Loucy (cell line): ENCODE measurements at regions not wholly inside any gene's neighbourhood (a gene's known extent, or its start where the extent isn't known, plus 50 kb on each side); places are given as distances from the start of the nearest gene placed in this dataset.

Experiments
- H2AFZ ChIP-seq: fragments of 200-600 bp; sonication (generic); 2 replicates; pipeline ENCODE4 v1.6.0; 2016; ENCODE audit warnings: antibody characterized with exemption, mild to moderate bottlenecking, low read length, moderate library complexity
- H3F3A ChIP-seq: fragments of 200-600 bp; 2 replicates; pipeline ENCODE4 v1.6.0; 2016; ENCODE audit warnings: antibody characterized with exemption, low read depth, mild to moderate bottlenecking
- H3K27me3 ChIP-seq: fragments of 200-600 bp; sonication (generic); 2 replicates; pipeline ENCODE4 v1.6.1; 2014; ENCODE audit warnings: low read length, mild to moderate bottlenecking; ENCODE audit not compliant: insufficient read depth, poor library complexity, severe bottlenecking
- H3K36me3 ChIP-seq: fragments of 200-600 bp; sonication (generic); 2 replicates; pipeline ENCODE4 v1.6.1; 2016; ENCODE audit warnings: low read length; ENCODE audit not compliant: insufficient read depth
- H3K4me1 ChIP-seq: fragments of 200-600 bp; sonication (generic); 2 replicates; pipeline ENCODE4 v1.5.1; 2014; ENCODE audit warnings: low read length, mild to moderate bottlenecking; ENCODE audit not compliant: insufficient read depth, poor library complexity, severe bottlenecking
- H3K4me2 ChIP-seq: fragments of 200-600 bp; sonication (generic); 2 replicates; pipeline ENCODE4 v1.6.0; 2014; ENCODE audit warnings: antibody characterized with exemption, low read length, low read depth, mild to moderate bottlenecking; ENCODE audit not compliant: poor library complexity, severe bottlenecking
- H3K4me3 ChIP-seq: fragments of 200-600 bp; sonication (generic); 2 replicates; pipeline ENCODE4 v1.5.1; 2014; ENCODE audit warnings: low read length, mild to moderate bottlenecking, mixed read lengths; ENCODE audit not compliant: poor library complexity, severe bottlenecking
- H3K79me2 ChIP-seq: fragments of 200-600 bp; sonication (generic); 2 replicates; pipeline ENCODE4 v1.6.1; 2014; ENCODE audit warnings: low read length; ENCODE audit not compliant: insufficient read depth
- H3K9ac ChIP-seq: fragments of 200-600 bp; sonication (generic); 2 replicates; pipeline ENCODE4 v1.6.0; 2014; ENCODE audit warnings: mild to moderate bottlenecking, low read depth, low read length, moderate library complexity; ENCODE audit not compliant: poor library complexity, severe bottlenecking
- H3K9me2 ChIP-seq: fragments of 200-600 bp; sonication (generic); replicated peaks from 2 replicates; pipeline ENCODE4 v1.6.1; 2016; ENCODE audit warnings: low read depth, low read length, mixed read lengths
- H3K9me3 ChIP-seq: fragments of 200-600 bp; sonication (generic); 2 replicates; pipeline ENCODE4 v1.6.1; 2014; ENCODE audit warnings: mild to moderate bottlenecking, antibody characterized with exemption, low read length, low read depth; ENCODE audit not compliant: insufficient read depth
- H4K20me1 ChIP-seq: fragments of 200-600 bp; sonication (generic); 2 replicates; pipeline ENCODE4 v1.6.0; 2014; ENCODE audit warnings: antibody characterized with exemption, low read length, mild to moderate bottlenecking; ENCODE audit not compliant: insufficient read depth, poor library complexity, severe bottlenecking
- CTCF ChIP-seq: fragments of 200-600 bp; sonication (generic); conservative IDR thresholded peaks from 2 replicates; pipeline ENCODE4 v1.5.1; 2014; ENCODE audit warnings: mild to moderate bottlenecking, antibody characterized with exemption, low read length
- EZH2phosphoT487 ChIP-seq: fragments of 200-600 bp; IDR thresholded peaks from 2 replicates; pipeline ENCODE4 v1.6.1; 2018; ENCODE audit warnings: antibody characterized with exemption, mild to moderate bottlenecking, moderate library complexity, borderline replicate concordance

- Histone ChIP-seq H3K4me2 (no peak overlapping the region), H2AFZ (no peak overlapping the region), H3F3A (no peaks in the 10 kb centered on the region), H3K9me2 (no peaks in the 10 kb centered on the region), H3K9me3 (no peaks in the 10 kb centered on the region), H3K4me1 (no peaks in the 10 kb centered on the region), H3K79me2 (no peaks in the 10 kb centered on the region), H3K9ac (no peak overlapping the region), H4K20me1 (no peaks in the 10 kb centered on the region), H3K36me3 (no peaks in the 10 kb centered on the region), H3K4me3 (no peak overlapping the region), H3K27me3 (no peaks in the 10 kb centered on the region)
- TF ChIP-seq CTCF (no peak), EZH2phosphoT487 (no peak)
These were observed 1006.9 kb upstream of the CTNND2 start for GRCh38 chr5:12911156-12911555.

GRCh38 chr5:12910641-12911040 lies 1006.4 kb upstream of the CTNND2 start:
- H3K27me3 ChIP-seq = no peaks in the 10 kb centered on the region
- H3K79me2 ChIP-seq = no peaks in the 10 kb centered on the region

GRCh38 chr5:12902611-12903010 lies 998.4 kb upstream of the CTNND2 start:
- no peak for TF ChIP-seq EZH2phosphoT487
- no peak for TF ChIP-seq CTCF

More at GRCh38 chr5:12910641-12911040, 1006.4 kb upstream of the CTNND2 start:
- Histone ChIP-seq H2AFZ (no peak overlapping the region), H3K4me3 (no peak overlapping the region), H3K9me3 (no peaks in the 10 kb centered on the region), H4K20me1 (no peaks in the 10 kb centered on the region), H3F3A (no peaks in the 10 kb centered on the region), H3K4me2 (no peak overlapping the region), H3K36me3 (no peaks in the 10 kb centered on the region), H3K9me2 (no peaks in the 10 kb centered on the region), H3K9ac (no peak overlapping the region), H3K4me1 (no peaks in the 10 kb centered on the region)
- TF ChIP-seq CTCF (no peak), EZH2phosphoT487 (no peak)

More at GRCh38 chr5:12902611-12903010, 998.4 kb upstream of the CTNND2 start:
- no peak overlapping the region for H2AFZ ChIP-seq
- H3F3A ChIP-seq = no peaks in the 10 kb centered on the region
- no peak overlapping the region for H3K4me2 ChIP-seq
- H3K79me2 ChIP-seq = no peaks in the 10 kb centered on the region
- no peak overlapping the region for H3K9ac ChIP-seq
- no peaks in the 10 kb centered on the region for H3K36me3 ChIP-seq
- H3K9me2 ChIP-seq = no peaks in the 10 kb centered on the region
- no peaks in the 10 kb centered on the region for H3K4me1 ChIP-seq
- no peaks in the 10 kb centered on the region for H4K20me1 ChIP-seq
- H3K4me3 ChIP-seq = no peak overlapping the region
- H3K27me3 ChIP-seq = no peaks in the 10 kb centered on the region
- no peaks in the 10 kb centered on the region for H3K9me3 ChIP-seq
